ENCODE measurements at regions not wholly inside any gene's neighbourhood (a gene's known extent, or its start where the extent isn't known, plus 50 kb on each side); places are given as distances from the start of the nearest gene placed in this dataset.

DNA sequence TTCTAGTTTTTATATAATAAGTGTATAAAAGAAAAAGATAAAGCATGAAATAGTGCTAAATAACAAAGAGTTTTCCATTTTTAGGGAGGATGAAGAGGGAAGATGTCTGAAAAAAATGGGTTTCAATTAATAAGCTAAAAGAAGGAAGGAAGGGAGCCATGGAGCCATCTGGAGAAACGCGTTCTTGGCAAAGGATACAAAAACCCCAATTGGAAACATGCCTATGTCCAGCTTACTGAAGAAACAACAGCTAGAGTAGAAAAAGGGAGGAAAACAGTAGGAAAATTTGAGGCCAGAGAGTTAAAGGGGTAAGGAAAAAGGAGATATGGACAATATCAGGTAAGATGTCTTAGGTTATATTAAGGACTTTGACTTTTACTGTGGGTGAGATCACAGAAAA, 416.2 kb upstream of the GHITM start:
- H3K27ac ChIP-seq: peak overlapping the region in 5 of 12 donors; percentile 20 to 50 (median 46)
- no peaks in the 10 kb centered on the region for H3K27me3 ChIP-seq
- intact Hi-C loops (cut with DNase I): no loop called here
- no peaks in the 10 kb centered on the region for H3K36me3 ChIP-seq
- peaks cover 0 to 17% (median 2%) of the 10 kb centered on the region in 12 donors for H3K9me3 ChIP-seq
- peak in 1 of 5 donors; percentile 22 for DNase-seq
- no peak overlapping the region for H3K4me3 ChIP-seq
- peaks cover 0 to 25% (median 4%) of the 10 kb centered on the region in 12 donors for H3K4me1 ChIP-seq
- WGBS, 4 donors: 41 to 56% (median 50%) methylated on average over 2 of the region's 2 CpGs
- ATAC-seq: peak in 1 of 4 donors; percentile 54
- TF ChIP-seq POLR2A (IDR thresholded peaks at IDR 0.05): no peak
- TF ChIP-seq, protein P1, sequence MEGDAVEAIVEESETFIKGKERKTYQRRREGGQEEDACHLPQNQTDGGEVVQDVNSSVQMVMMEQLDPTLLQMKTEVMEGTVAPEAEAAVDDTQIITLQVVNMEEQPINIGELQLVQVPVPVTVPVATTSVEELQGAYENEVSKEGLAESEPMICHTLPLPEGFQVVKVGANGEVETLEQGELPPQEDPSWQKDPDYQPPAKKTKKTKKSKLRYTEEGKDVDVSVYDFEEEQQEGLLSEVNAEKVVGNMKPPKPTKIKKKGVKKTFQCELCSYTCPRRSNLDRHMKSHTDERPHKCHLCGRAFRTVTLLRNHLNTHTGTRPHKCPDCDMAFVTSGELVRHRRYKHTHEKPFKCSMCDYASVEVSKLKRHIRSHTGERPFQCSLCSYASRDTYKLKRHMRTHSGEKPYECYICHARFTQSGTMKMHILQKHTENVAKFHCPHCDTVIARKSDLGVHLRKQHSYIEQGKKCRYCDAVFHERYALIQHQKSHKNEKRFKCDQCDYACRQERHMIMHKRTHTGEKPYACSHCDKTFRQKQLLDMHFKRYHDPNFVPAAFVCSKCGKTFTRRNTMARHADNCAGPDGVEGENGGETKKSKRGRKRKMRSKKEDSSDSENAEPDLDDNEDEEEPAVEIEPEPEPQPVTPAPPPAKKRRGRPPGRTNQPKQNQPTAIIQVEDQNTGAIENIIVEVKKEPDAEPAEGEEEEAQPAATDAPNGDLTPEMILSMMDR (IDR thresholded peaks at IDR 0.05): no peak

DNA sequence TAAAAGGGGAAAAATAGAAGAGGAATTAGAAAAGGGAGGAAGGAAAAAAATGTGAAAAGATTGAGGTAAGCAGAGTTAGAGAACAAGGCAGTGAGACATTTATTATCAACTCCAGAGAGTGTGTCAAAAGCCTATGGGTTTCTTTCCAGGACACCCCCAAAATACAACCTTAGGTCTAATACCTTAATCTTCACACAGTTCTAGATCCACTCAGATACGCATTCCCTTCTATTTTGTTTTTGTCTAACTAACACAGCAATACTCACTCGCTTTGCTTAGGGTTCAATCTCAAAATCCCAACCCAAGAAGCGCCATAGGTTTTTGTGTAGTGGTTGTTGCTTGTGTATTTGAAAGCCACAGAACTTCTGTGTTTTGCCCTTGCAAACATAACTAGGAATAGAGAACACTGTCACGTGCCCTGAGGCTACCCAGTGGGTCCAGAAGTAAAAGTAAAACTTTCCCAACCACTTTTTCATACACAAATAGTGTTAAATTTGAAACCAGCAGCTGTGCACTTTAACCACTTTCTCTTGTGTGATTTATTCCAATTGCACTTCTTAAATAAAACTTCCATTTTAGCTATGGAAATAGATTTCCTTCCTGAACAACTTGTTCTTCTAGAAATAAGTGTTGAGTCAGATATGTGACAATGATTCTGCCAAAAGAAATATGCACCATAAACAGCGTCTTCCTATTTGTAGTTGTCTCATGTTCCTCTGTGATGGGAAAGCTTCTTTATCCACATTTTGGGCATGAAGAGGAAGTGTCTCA, 414.7 kb upstream of the GHITM start:
- H3K27me3 ChIP-seq: no peaks in the 10 kb centered on the region
- H3K4me3 ChIP-seq: no peak overlapping the region
- H3K9me3 ChIP-seq: peaks cover 0 to 16% (median 2%) of the 10 kb centered on the region in 12 donors
- ATAC-seq: peak in 3 of 4 donors; percentile 20 to 46 (median 30)
- 72 to 80% (median 77%) methylated on average over 5 of the region's 5 CpGs for WGBS, 4 donors
- no peaks in the 10 kb centered on the region for H3K36me3 ChIP-seq
- intact Hi-C loops (cut with DNase I): no loop called here
- TF ChIP-seq POLR2A (IDR thresholded peaks at IDR 0.05): no peak
- TF ChIP-seq, protein P1 (IDR thresholded peaks at IDR 0.05): no peak
- peak overlapping the region in 5 of 12 donors; percentile 8 to 56 (median 18) for H3K27ac ChIP-seq
- peaks cover 0 to 25% (median 4%) of the 10 kb centered on the region in 12 donors for H3K4me1 ChIP-seq
- DNase-seq: no peak

DNA sequence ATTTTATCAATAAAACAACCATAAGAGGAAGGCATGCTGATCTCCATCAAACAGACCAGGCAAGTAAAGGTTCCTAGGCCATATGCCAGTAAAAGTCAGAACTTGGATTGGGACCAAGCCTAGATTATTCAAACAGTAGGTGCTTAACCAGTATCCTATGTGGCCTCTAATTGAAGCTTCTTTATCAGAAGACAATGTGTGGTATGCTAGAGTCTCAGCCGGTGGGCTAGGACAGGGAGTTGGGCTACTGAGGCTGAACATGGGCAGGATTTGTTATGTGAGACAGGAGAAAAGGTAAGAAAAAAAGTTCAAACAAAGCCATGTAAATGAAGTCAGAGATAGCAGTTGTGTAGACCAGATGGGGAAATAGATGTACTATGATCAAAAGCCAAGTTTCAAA, 413.7 kb upstream of the GHITM start:
- intact Hi-C loops (cut with DNase I): no loop called here
- Histone ChIP-seq H3K9me3 (peaks cover 0 to 8% (median 0%) of the 10 kb centered on the region in 12 donors), H3K4me1 (peaks cover 0 to 25% (median 4%) of the 10 kb centered on the region in 12 donors), H3K27ac (peak overlapping the region in 2 of 12 donors; percentile 18 to 30), H3K4me3 (no peak overlapping the region), H3K36me3 (no peaks in the 10 kb centered on the region), H3K27me3 (no peaks in the 10 kb centered on the region)
- no peak for ATAC-seq
- DNase-seq: no peak
- 57 to 75% (median 65%) methylated on average over 1 of the region's 1 CpG for WGBS, 4 donors
- no peak for TF ChIP-seq POLR2A (IDR thresholded peaks at IDR 0.05)
- TF ChIP-seq, protein P1 (IDR thresholded peaks at IDR 0.05): no peak

DNA sequence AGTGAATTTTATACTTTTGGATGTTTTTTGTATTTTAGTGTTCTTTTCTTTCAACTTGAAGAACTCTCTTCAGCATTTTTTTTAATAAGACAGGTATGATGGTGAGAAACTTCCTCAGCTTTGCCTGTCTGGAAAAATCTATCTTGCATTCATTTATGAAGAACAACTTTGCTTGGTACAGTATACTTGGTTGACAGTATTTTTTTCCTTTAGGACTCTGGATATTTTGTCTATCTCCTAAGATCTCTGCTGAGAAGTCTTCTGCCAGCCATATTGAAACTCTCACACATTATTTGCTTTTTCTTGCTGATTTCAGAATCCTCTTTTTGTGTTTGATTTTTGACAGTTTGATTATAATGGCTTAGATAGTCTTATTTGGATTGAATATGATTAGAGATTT, 405.0 kb upstream of the GHITM start:
- no peaks in the 10 kb centered on the region for H3K36me3 ChIP-seq
- no peaks in the 10 kb centered on the region for H3K27me3 ChIP-seq
- intact Hi-C loops (cut with DNase I): no loop called here
- peaks cover 0 to 52% (median 18%) of the 10 kb centered on the region in 12 donors for H3K9me3 ChIP-seq
- no peaks in the 10 kb centered on the region for H3K4me1 ChIP-seq
- H3K27ac ChIP-seq: no peak overlapping the region
- no peak overlapping the region for H3K4me3 ChIP-seq
- DNase-seq (no peak), ATAC-seq (no peak)
- TF ChIP-seq POLR2A (IDR thresholded peaks at IDR 0.05): no peak
- TF ChIP-seq, protein P1 (IDR thresholded peaks at IDR 0.05): no peak

All from heart left ventricle (tissue), 16 donors.